Gastroesophageal sphincter (tissue), 3 donors: ENCODE measurements at regions not wholly inside any gene's neighbourhood (a gene's known extent, or its start where the extent isn't known, plus 50 kb on each side); places are given as distances from the start of the nearest gene placed in this dataset.

ENCODE experiments used
- POLR2A ChIP-seq, 2 donors: fragments of 450-650 bp; IDR thresholded peaks; one replicate each; pipeline ENCODE4 v1.6.1; 2017; ENCODE audit warnings: antibody characterized with exemption in 2 of 2, mild to moderate bottlenecking in 2 of 2, moderate library complexity in 1 of 2
- TF ChIP-seq, protein P1 (sequence below), 4 experiments: fragments of 200-600 bp in 2 of 4; fragments of 450-650 bp in 2 of 4; sonication (generic) in 1 of 4; IDR thresholded peaks; one replicate each; pipeline ENCODE4 v1.5.1; 2017 to 2019; ENCODE audit warnings: antibody characterized with exemption in 4 of 4, mild to moderate bottlenecking in 2 of 4, moderate library complexity in 2 of 4

DNA sequence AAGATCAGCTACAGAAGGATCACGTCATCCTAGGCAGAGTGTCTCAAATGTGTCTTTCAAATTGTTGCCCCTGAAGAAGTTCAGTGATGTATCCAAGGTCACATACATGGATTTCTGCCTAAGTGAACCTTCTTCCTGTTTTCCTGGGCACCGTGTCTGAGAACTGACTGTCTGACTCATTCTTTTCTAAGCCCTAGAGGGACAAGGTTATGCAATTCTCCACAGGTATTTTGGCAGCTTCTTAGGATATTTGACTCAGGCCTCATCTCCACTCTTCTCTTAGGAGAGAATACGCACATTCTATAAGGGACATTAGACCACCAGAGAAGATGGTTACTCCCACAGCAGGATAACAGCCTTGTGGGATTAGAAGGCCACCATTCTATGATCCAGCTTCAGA, 391.9 kb upstream of the THBS1 start:
- TF ChIP-seq, protein P1, sequence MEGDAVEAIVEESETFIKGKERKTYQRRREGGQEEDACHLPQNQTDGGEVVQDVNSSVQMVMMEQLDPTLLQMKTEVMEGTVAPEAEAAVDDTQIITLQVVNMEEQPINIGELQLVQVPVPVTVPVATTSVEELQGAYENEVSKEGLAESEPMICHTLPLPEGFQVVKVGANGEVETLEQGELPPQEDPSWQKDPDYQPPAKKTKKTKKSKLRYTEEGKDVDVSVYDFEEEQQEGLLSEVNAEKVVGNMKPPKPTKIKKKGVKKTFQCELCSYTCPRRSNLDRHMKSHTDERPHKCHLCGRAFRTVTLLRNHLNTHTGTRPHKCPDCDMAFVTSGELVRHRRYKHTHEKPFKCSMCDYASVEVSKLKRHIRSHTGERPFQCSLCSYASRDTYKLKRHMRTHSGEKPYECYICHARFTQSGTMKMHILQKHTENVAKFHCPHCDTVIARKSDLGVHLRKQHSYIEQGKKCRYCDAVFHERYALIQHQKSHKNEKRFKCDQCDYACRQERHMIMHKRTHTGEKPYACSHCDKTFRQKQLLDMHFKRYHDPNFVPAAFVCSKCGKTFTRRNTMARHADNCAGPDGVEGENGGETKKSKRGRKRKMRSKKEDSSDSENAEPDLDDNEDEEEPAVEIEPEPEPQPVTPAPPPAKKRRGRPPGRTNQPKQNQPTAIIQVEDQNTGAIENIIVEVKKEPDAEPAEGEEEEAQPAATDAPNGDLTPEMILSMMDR (IDR thresholded peaks at IDR 0.05) = no peak
- TF ChIP-seq POLR2A (IDR thresholded peaks at IDR 0.05) = no peak
